Adrenal gland (tissue), 9 donors: ENCODE measurements at regions not wholly inside any gene's neighbourhood (a gene's known extent, or its start where the extent isn't known, plus 50 kb on each side); places are given as distances from the start of the nearest gene placed in this dataset.

Experiments
- DNase-seq, 7 donors: peaks; one replicate each; pipeline ENCODE4 v3.0.0-alpha.2; 2019 to 2020
- H3K27ac ChIP-seq, 5 donors: fragments of 200-600 bp; sonication (generic) in 4 of 5; 1 replicate in 3 of 5; 2 replicates in 2 of 5; pipeline versions ENCODE4 v1.5.1 to v1.8.0; 2016 to 2020; ENCODE audit warnings: mild to moderate bottlenecking in 1 of 5
- H3K27me3 ChIP-seq: fragments of 200-600 bp; 2 replicates; pipeline ENCODE4 v1.8.0; 2021
- H3K36me3 ChIP-seq, 2 donors: fragments of 200-600 bp; replicated peaks in 1 of 2; 1 replicate in 1 of 2; 2 replicates in 1 of 2; pipeline versions ENCODE4 v1.5.1 to v1.8.0; 2018 to 2022
- H3K4me1 ChIP-seq, 2 donors: fragments of 200-600 bp; replicated peaks in 1 of 2; 1 replicate in 1 of 2; 2 replicates in 1 of 2; pipeline versions ENCODE4 v1.5.1 to v1.8.0; 2018 to 2021
- H3K4me3 ChIP-seq, 4 donors: fragments of 200-600 bp; sonication (generic) in 3 of 4; one replicate each; pipeline ENCODE4 v1.5.1; 2016 to 2018
- H3K9me3 ChIP-seq, 3 donors: fragments of 200-600 bp; sonication (generic) in 1 of 3; replicated peaks in 1 of 3; 1 replicate in 2 of 3; 2 replicates in 1 of 3; pipeline versions ENCODE4 v1.5.1 to v1.8.0; 2016 to 2021
- POLR2A ChIP-seq, 2 donors: fragments of 450-650 bp; IDR thresholded peaks; one replicate each; pipeline ENCODE4 v1.6.1; 2017; ENCODE audit warnings: antibody characterized with exemption in 2 of 2, mild to moderate bottlenecking in 2 of 2, moderate library complexity in 1 of 2
- WGBS, 4 donors: extraction: QIAGEN DNeasy Blood & Tissue Kit in 2 of 4; methylation state at CpG; one replicate each; pipeline versions ENCODE4 v1.1.5 to v1.1.7; 2013 to 2017; 5-methylcytosine and 5-hydroxymethylcytosine counted together
- intact Hi-C, 2 donors: fragments of 100-400 bp; cut with DNase I; formaldehyde crosslinking; loops; one replicate each; pipeline versions ENCODE4 v1.14.1 to v1.15.0; 2022 to 2023
- TF ChIP-seq, protein P1 (sequence below), 6 experiments: fragments of 450-650 bp in 4 of 6; fragments of 200-600 bp in 2 of 6; sonication (generic) in 1 of 6; IDR thresholded peaks; 1 replicate in 5 of 6; 2 replicates in 1 of 6; pipeline versions ENCODE4 v1.5.1 to v1.8.0; 2016 to 2021; ENCODE audit warnings: antibody characterized with exemption in 6 of 6, mild to moderate bottlenecking in 2 of 6, moderate library complexity in 1 of 6
- donor health status: healthy with polysubstance abuse.
- donor health status: Bipolar disorder and iron deficiency.
- donor health status: DM: yes; HTN: yes; CAD: no.
- donor health status: DM: no; HTN: no; CAD: no.
- donor health status: DM: no; HTN: no; CAD: no.

DNA sequence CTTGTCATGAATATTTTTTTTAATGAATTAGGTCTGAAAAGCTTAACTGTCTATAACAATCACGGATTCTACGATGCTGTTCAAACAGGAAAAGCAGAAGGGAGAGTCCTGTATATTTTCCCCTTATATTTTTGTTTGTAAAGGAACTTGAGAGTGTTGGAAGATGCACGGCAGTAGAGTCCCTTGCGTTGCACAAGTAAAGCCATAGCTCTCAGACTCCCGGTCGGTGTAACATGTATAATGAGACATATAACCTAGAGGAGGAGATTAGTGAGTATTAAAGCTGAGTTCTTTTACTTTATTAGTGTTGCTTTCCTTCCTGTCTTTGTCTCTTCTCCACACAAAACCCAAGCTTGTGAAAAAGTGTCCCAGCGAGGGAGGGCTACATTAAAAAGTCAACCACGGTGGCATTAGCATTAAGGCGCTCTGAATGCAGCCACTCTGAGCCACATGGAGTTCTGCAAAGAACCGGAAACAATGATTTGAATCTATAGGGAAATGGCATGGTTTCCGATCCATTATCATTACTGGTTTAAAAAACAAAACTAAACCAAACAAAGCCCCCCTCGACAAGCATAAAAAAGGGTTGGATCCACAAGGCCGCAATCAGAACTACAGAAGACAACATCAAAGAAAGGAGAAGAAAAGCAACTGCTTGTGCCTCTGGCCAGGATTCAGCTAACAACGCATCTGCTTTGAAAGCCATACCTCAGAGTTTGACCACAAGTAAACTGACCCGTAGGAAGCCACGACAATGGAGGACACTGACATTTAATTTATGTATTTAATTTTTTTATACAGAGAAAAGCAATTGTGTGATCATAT lies 356.8 kb downstream of the LMO4 start:
- no peak overlapping the region for H3K4me3 ChIP-seq
- TF ChIP-seq POLR2A (IDR thresholded peaks at IDR 0.05), result no peak
- TF ChIP-seq, protein P1, sequence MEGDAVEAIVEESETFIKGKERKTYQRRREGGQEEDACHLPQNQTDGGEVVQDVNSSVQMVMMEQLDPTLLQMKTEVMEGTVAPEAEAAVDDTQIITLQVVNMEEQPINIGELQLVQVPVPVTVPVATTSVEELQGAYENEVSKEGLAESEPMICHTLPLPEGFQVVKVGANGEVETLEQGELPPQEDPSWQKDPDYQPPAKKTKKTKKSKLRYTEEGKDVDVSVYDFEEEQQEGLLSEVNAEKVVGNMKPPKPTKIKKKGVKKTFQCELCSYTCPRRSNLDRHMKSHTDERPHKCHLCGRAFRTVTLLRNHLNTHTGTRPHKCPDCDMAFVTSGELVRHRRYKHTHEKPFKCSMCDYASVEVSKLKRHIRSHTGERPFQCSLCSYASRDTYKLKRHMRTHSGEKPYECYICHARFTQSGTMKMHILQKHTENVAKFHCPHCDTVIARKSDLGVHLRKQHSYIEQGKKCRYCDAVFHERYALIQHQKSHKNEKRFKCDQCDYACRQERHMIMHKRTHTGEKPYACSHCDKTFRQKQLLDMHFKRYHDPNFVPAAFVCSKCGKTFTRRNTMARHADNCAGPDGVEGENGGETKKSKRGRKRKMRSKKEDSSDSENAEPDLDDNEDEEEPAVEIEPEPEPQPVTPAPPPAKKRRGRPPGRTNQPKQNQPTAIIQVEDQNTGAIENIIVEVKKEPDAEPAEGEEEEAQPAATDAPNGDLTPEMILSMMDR (IDR thresholded peaks at IDR 0.05), result no peak
- no peak for DNase-seq
- H3K27ac ChIP-seq, result no peak overlapping the region
- intact Hi-C loops, result no loop called here
- H3K9me3 ChIP-seq, result no peaks in the 10 kb centered on the region
- 60 to 71% (median 63%) methylated on average over 16 of the region's 16 CpGs for WGBS, 4 donors
- H3K27me3 ChIP-seq, result no peaks in the 10 kb centered on the region
- no peaks in the 10 kb centered on the region for H3K4me1 ChIP-seq
- H3K36me3 ChIP-seq, result no peaks in the 10 kb centered on the region

- TF ChIP-seq, protein P1 (IDR thresholded peaks at IDR 0.05), result no peak
- TF ChIP-seq POLR2A (IDR thresholded peaks at IDR 0.05), result no peak
- DNase-seq, result no peak
- 58 to 81% (median 73%) methylated on average over 1 of the region's 1 CpG for WGBS, 4 donors
- Histone ChIP-seq H3K9me3 (no peaks in the 10 kb centered on the region), H3K27ac (no peak overlapping the region), H3K27me3 (no peaks in the 10 kb centered on the region), H3K36me3 (no peaks in the 10 kb centered on the region), H3K4me1 (no peaks in the 10 kb centered on the region), H3K4me3 (no peak overlapping the region)
- intact Hi-C loops, result no loop called here
Measured at GRCh38 chr1:87686136-87686495, 357.4 kb downstream of the LMO4 start.

- no peaks in the 10 kb centered on the region for H3K9me3 ChIP-seq
- WGBS, 4 donors, result 68 to 86% (median 78%) methylated on average over 1 of the region's 1 CpG
- no peaks in the 10 kb centered on the region for H3K4me1 ChIP-seq
- intact Hi-C loops, result no loop called here
- no peak overlapping the region for H3K27ac ChIP-seq
- DNase-seq, result no peak
- no peaks in the 10 kb centered on the region for H3K36me3 ChIP-seq
- TF ChIP-seq, protein P1 (IDR thresholded peaks at IDR 0.05), result no peak
- no peak for TF ChIP-seq POLR2A (IDR thresholded peaks at IDR 0.05)
- H3K27me3 ChIP-seq, result no peaks in the 10 kb centered on the region
- H3K4me3 ChIP-seq, result no peak overlapping the region
Measured at GRCh38 chr1:87686671-87687070, 358.0 kb downstream of the LMO4 start.

- no peak for DNase-seq
- H3K9me3 ChIP-seq, result no peaks in the 10 kb centered on the region
- intact Hi-C loops, result no loop called here
- H3K4me1 ChIP-seq, result no peaks in the 10 kb centered on the region
- TF ChIP-seq, protein P1 (IDR thresholded peaks at IDR 0.05), result no peak
- no peak for TF ChIP-seq POLR2A (IDR thresholded peaks at IDR 0.05)
- 88 to 94% (median 92%) methylated on average over 5 of the region's 5 CpGs for WGBS, 4 donors
- H3K27ac ChIP-seq, result no peak overlapping the region
- no peaks in the 10 kb centered on the region for H3K36me3 ChIP-seq
- H3K27me3 ChIP-seq, result no peaks in the 10 kb centered on the region
- H3K4me3 ChIP-seq, result no peak overlapping the region
Measured at GRCh38 chr1:87688136-87688535, 359.5 kb downstream of the LMO4 start.
